Duodenal mucosa (tissue), 2 donors: ENCODE measurements at regions not wholly inside any gene's neighbourhood (a gene's known extent, or its start where the extent isn't known, plus 50 kb on each side); places are given as distances from the start of the nearest gene placed in this dataset.

Experiments used
- H3K27ac ChIP-seq: one replicate; pipeline ENCODE4 v1.7.0; 2013; ENCODE audit warnings: low read depth, low read length
- H3K27me3 ChIP-seq, 2 donors: one replicate each; pipeline ENCODE4 v1.7.0; 2013; ENCODE audit warnings: low read length in 2 of 2, control low read depth in 1 of 2; ENCODE audit not compliant: insufficient read depth in 2 of 2, control insufficient read depth in 1 of 2
- H3K36me3 ChIP-seq, 2 donors: one replicate each; pipeline ENCODE4 v1.7.0; 2013; ENCODE audit warnings: low read length in 2 of 2, control low read depth in 1 of 2; ENCODE audit not compliant: insufficient read depth in 2 of 2, control insufficient read depth in 1 of 2
- H3K4me1 ChIP-seq, 2 donors: one replicate each; pipeline ENCODE4 v1.7.0; 2013; ENCODE audit warnings: low read length in 2 of 2, control low read depth in 1 of 2; ENCODE audit not compliant: insufficient read depth in 2 of 2, control insufficient read depth in 1 of 2
- H3K4me3 ChIP-seq, 2 donors: one replicate each; pipeline ENCODE4 v1.7.0; 2013; ENCODE audit warnings: low read length in 2 of 2, low read depth in 1 of 2
- H3K9ac ChIP-seq, 2 donors: one replicate each; pipeline ENCODE4 v1.7.0; 2013; ENCODE audit warnings: low read length in 2 of 2, low read depth in 1 of 2
- H3K9me3 ChIP-seq, 2 donors: one replicate each; pipeline ENCODE4 v1.7.0; 2013; ENCODE audit warnings: low read length in 2 of 2, control low read depth in 1 of 2; ENCODE audit not compliant: control insufficient read depth in 1 of 2

DNA sequence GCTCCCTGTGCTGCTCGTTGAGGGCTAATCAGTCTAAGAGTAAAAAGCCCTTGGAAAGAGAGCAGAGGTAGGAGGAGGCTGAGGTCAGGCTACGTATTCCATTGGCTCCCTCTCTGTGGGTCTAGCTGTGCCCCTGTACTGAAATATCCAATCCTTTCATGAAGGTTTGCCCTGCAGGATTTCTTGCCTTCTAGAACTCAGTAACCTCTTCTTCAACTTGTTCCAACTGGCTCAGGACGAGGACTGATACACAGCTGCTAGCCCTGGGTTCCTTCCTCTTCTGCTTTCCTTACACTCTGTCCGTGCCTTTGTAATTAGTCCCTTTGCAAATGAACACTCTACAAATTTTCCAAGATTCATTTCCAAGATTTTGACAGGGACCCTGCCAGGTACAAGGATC lies 560.5 kb downstream of the ACTR3B start:
- Histone ChIP-seq H3K9ac (no peak overlapping the region), H3K36me3 (no peaks in the 10 kb centered on the region), H3K27me3 (no peaks in the 10 kb centered on the region), H3K4me1 (no peaks in the 10 kb centered on the region), H3K9me3 (peaks cover 0 to 10% of the 10 kb centered on the region in 2 donors), H3K4me3 (no peak overlapping the region), H3K27ac (no peak overlapping the region)

DNA sequence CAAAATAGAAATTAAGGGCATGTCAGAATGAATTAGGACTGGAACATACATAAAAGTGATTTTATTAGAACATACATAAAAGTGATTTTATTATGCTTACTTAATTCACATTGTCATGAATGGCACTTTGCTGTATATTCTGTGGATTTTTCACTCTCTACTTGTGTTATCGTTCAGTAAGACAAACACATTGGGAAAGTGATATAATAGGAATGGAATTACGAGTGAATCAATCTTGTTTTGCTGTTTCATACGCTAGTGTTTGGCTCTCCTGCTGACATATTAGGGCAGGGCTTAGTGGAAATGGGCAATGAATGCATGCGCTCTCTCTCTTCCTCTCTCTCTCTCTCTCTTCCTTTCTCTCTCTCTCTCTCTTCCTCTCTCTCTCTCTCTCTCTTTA lies 561.1 kb downstream of the ACTR3B start:
- no peak overlapping the region for H3K27ac ChIP-seq
- H3K9me3 ChIP-seq = peaks cover 0 to 12% of the 10 kb centered on the region in 2 donors
- H3K9ac ChIP-seq = no peak overlapping the region
- no peak overlapping the region for H3K4me3 ChIP-seq
- H3K36me3 ChIP-seq = no peaks in the 10 kb centered on the region
- no peaks in the 10 kb centered on the region for H3K27me3 ChIP-seq
- no peaks in the 10 kb centered on the region for H3K4me1 ChIP-seq

DNA sequence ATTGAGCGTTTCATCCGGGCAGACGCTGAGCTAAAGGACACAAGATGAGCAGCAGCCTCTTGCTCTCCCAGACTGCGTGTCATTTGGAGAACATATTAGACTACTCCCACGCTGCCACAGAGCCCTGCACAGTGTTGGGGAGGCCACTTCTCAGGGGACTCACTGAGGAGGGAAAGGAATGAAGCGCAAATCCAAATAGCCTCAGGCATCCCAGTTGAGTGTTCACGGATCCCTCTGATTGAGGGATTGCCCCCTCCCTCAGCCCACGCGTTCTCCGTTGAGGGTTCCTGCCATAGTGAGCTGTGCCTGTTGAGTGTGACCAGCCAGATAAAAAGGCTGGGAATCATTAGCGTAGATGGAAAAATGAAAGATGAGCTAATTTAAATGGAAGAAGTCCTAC lies 563.4 kb downstream of the ACTR3B start:
- no peaks in the 10 kb centered on the region for H3K4me1 ChIP-seq
- no peaks in the 10 kb centered on the region for H3K36me3 ChIP-seq
- peaks cover 0 to 12% of the 10 kb centered on the region in 2 donors for H3K9me3 ChIP-seq
- H3K4me3 ChIP-seq = no peak overlapping the region
- H3K27me3 ChIP-seq = no peaks in the 10 kb centered on the region
- no peak overlapping the region for H3K27ac ChIP-seq
- H3K9ac ChIP-seq = no peak overlapping the region

DNA sequence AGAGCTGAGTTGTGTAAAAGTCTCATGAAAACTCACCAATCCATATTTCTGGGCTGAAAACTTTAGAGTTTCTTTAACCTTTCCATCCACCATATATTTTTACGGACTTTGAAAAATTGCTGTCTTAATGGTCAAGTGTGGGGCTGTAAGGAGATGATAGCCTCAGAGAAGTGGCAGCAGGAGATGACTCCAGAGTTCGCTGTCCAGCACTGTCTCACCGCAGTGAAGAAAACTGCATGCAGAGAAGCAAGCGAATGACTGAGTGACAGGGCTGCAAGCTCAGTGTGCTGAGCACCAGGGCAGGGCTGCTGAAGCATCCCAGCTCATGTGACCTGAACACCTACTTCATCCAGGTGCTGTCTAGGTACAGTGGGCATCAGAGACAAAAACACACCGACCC lies 564.5 kb downstream of the ACTR3B start:
- Histone ChIP-seq H3K4me1 (no peaks in the 10 kb centered on the region), H3K4me3 (no peak overlapping the region), H3K9me3 (peaks cover 0 to 12% of the 10 kb centered on the region in 2 donors), H3K27me3 (no peaks in the 10 kb centered on the region), H3K36me3 (no peaks in the 10 kb centered on the region), H3K27ac (no peak overlapping the region), H3K9ac (no peak overlapping the region)

DNA sequence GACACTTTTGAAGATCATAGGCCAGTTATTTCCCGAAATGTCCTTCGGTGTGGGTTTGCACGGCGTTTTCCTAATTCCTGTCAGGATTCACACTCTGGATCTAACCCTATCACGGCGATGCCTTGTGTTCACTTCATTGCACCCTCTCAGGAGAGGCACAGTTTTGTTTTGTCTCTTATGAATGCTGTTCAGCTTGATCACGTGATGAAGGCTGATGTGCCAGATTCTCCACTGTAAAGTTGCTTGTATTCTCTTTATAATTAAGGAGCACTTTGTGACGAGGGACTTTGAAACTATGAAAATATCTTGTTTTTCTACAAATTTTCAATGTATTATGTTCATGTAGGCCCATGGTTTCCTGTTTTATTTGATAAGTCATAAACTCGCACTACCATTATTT lies 568.1 kb downstream of the ACTR3B start:
- H3K27me3 ChIP-seq = no peaks in the 10 kb centered on the region
- H3K27ac ChIP-seq = no peak overlapping the region
- no peak overlapping the region for H3K9ac ChIP-seq
- H3K9me3 ChIP-seq = peaks cover 13 to 19% of the 10 kb centered on the region in 2 donors
- H3K4me3 ChIP-seq = no peak overlapping the region
- no peaks in the 10 kb centered on the region for H3K4me1 ChIP-seq
- H3K36me3 ChIP-seq = no peaks in the 10 kb centered on the region

DNA sequence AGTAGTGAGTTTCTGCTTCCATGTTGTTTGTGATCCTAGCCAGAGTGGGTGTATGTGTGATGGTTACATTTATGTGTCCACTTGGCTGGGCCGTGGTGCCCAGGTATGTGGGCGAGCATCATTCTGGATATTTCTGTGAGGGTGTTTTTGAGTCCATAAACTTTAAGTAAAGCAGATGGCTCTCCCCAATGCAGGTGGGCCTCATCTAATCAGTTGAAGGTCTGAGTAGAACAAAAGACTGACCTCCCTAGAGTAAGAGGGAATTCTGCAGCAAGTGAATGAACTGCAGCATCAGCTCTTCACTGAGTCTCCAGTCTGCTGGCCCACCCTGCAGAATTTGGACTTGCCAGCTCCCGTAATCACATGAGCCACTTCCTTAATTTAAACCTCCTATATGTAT lies 571.9 kb downstream of the ACTR3B start:
- H3K9ac ChIP-seq = no peak overlapping the region
- peaks cover 9 to 19% of the 10 kb centered on the region in 2 donors for H3K9me3 ChIP-seq
- no peak overlapping the region for H3K4me3 ChIP-seq
- H3K27ac ChIP-seq = no peak overlapping the region
- H3K36me3 ChIP-seq = no peaks in the 10 kb centered on the region
- H3K27me3 ChIP-seq = no peaks in the 10 kb centered on the region
- H3K4me1 ChIP-seq = no peaks in the 10 kb centered on the region

DNA sequence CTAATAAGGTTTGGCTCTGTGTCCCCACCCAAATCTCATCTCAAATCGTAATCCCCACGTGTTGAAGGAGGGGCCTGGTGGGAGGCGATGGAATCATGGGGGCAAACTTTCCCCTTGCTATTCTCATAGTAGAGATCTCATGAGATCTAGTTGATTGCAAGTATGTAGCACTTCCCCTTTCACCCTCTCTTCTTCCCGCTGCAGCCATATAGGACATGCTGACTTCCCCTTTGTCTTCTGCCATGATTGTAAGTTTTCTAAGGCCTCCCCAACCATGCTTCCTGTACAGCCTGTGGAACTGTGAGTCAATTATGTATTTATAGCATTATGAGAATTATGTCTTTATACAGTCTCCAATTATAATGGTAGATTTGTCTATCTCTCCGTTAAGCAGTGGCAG lies 594.5 kb downstream of the ACTR3B start:
- H3K27ac ChIP-seq = no peak overlapping the region
- H3K4me3 ChIP-seq = no peak overlapping the region
- H3K9ac ChIP-seq = no peak overlapping the region
- no peaks in the 10 kb centered on the region for H3K36me3 ChIP-seq
- no peaks in the 10 kb centered on the region for H3K27me3 ChIP-seq
- H3K9me3 ChIP-seq = peaks cover 4 to 5% of the 10 kb centered on the region in 2 donors
- H3K4me1 ChIP-seq = no peaks in the 10 kb centered on the region

DNA sequence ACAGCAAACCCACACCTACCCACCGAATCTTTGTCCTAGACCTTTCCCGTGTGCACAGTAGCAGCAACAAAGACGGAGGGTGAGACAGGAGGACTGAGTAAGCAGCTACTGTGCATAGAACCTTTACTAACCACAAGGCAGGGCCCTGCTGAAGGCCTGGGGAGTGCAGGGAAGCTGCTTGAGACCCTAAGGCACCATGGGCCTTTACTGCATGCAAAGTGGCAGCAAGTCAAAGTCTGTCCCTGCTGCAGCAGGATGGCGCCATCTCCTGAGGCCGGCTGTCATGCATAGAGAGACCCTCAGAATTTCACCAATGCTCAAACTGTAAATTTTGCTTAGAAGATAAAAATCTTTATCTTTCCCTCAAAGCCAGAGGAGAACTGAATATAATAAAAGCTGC lies 610.5 kb downstream of the ACTR3B start:
- no peak overlapping the region for H3K27ac ChIP-seq
- peaks cover 8 to 21% of the 10 kb centered on the region in 2 donors for H3K9me3 ChIP-seq

DNA sequence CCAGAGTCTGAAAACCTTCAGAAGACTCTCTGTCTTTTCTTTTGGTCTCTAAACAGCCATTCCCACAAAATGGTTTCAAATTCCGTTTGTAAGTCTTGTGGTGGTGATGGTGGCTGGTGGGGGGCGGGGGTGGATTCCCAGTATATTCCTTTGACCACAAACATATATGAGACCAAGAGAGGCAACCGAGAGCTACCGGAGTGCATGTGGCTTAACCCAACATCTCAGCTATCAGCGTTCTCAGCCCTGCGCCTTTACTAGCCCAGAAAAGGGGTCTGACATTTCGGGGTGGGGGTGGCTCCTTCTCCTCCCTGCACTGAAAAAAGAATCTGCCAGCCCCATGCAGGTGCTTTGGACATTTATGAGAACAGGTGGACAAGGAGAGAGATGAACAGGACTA lies 621.1 kb downstream of the ACTR3B start:
- no peaks in the 10 kb centered on the region for H3K4me1 ChIP-seq

More for the DNA sequence above, 610.5 kb downstream of the ACTR3B start:
- Histone ChIP-seq H3K4me3 (no peak overlapping the region), H3K27me3 (no peaks in the 10 kb centered on the region), H3K9ac (no peak overlapping the region), H3K4me1 (no peaks in the 10 kb centered on the region), H3K36me3 (no peaks in the 10 kb centered on the region)

DNA sequence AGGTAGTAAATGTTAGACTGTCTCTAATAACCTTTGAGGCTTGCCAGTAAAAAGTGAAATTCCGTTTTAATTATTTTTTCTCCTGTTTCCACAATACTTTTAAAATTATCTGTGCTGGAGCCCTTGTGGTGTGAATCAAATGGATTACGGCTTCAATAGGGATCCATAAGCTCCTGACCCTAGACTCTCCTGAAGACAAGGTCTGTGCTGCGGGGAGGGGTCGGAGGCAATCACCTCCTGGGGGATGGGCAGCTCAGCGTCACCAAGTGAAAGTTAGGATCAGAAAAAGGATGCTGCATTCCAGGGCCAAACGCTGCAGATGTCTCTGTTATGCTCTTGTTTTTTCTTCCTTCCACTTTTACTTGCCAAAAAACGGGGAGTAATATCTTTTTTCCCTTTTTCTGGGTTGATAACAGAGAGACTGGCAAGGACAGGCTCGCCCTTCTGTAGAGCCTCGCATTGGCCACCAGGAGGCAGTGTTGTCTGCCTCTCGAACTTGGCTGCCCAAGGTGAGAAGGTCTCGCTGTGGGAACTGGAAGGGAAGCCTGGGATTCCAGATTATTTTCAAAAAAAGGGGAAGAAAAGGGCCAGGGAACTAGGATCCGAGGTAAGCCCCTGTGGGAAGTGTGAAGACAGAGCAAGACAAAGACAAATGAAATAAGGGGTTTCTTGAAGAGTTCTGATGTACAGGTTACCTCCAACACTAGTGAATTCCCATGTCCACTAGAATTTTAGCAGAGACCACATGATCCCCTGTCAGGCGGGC lies 621.9 kb downstream of the ACTR3B start:
- no peaks in the 10 kb centered on the region for H3K27me3 ChIP-seq
- no peak overlapping the region for H3K4me3 ChIP-seq
- H3K9me3 ChIP-seq = no peaks in the 10 kb centered on the region
- H3K9ac ChIP-seq = no peak overlapping the region
- H3K4me1 ChIP-seq = no peaks in the 10 kb centered on the region
- H3K36me3 ChIP-seq = no peaks in the 10 kb centered on the region
- no peak overlapping the region for H3K27ac ChIP-seq

More for the DNA sequence above, 621.1 kb downstream of the ACTR3B start:
- no peak overlapping the region for H3K27ac ChIP-seq
- H3K9me3 ChIP-seq = no peaks in the 10 kb centered on the region
- H3K4me3 ChIP-seq = no peak overlapping the region
- no peaks in the 10 kb centered on the region for H3K36me3 ChIP-seq
- H3K9ac ChIP-seq = no peak overlapping the region
- H3K27me3 ChIP-seq = no peaks in the 10 kb centered on the region
